ENCODE measurements at regions not wholly inside any gene's neighbourhood (a gene's known extent, or its start where the extent isn't known, plus 50 kb on each side); places are given as distances from the start of the nearest gene placed in this dataset.

- no peak overlapping the region for H3K4me3 ChIP-seq (ENCODE audit: low read depth, low read length)
- TF ChIP-seq CTCF (conservative IDR thresholded peaks at IDR 0.05; ENCODE audit: low read depth, low read length), result no peak
- no peak for DNase-seq (ENCODE audit: low read depth)
Observed at GRCh38 chr6:39992861-39993622, 58.8 kb upstream of the MOCS1 start.
